ENCODE measurements at regions not wholly inside any gene's neighbourhood (a gene's known extent, or its start where the extent isn't known, plus 50 kb on each side); places are given as distances from the start of the nearest gene placed in this dataset.

GRCh38 chr10:34886906-34887642 is 72.0 kb upstream of the PARD3 start:
- DNase-seq (ENCODE audit: low read depth, low spot score) (no peak), ATAC-seq (no peak)
- no peaks in the 10 kb centered on the region for H3K4me1 ChIP-seq (ENCODE audit: control insufficient read depth, insufficient read depth, low read length)
- ChIA-PET CTCF (no interaction called here), POLR2A (no interaction called here)
- in situ Hi-C loops (cut with HindIII; ENCODE audit: low pct_unique_long_range_greater_than_20kb, low sequenced_read_pairs) (no loop called here), intact Hi-C loops (cut with micrococcal nuclease; ENCODE audit: unreplicated experiment) (no loop called here)
- no peak overlapping the region for H3K4me3 ChIP-seq (ENCODE audit: low read depth in 2 of 2, low read length in 2 of 2)
- TF ChIP-seq TCF7L2 (IDR thresholded peaks at IDR 0.05; ENCODE audit: low read depth, low read length) (no peak), SIN3A (IDR thresholded peaks at IDR 0.05; ENCODE audit: borderline replicate concordance, insufficient read depth, low read depth, low read length) (no peak), POLR2AphosphoS5 (IDR thresholded peaks at IDR 0.05; ENCODE audit: low read depth, low read length) (no peak)
- TF ChIP-seq, protein P1, sequence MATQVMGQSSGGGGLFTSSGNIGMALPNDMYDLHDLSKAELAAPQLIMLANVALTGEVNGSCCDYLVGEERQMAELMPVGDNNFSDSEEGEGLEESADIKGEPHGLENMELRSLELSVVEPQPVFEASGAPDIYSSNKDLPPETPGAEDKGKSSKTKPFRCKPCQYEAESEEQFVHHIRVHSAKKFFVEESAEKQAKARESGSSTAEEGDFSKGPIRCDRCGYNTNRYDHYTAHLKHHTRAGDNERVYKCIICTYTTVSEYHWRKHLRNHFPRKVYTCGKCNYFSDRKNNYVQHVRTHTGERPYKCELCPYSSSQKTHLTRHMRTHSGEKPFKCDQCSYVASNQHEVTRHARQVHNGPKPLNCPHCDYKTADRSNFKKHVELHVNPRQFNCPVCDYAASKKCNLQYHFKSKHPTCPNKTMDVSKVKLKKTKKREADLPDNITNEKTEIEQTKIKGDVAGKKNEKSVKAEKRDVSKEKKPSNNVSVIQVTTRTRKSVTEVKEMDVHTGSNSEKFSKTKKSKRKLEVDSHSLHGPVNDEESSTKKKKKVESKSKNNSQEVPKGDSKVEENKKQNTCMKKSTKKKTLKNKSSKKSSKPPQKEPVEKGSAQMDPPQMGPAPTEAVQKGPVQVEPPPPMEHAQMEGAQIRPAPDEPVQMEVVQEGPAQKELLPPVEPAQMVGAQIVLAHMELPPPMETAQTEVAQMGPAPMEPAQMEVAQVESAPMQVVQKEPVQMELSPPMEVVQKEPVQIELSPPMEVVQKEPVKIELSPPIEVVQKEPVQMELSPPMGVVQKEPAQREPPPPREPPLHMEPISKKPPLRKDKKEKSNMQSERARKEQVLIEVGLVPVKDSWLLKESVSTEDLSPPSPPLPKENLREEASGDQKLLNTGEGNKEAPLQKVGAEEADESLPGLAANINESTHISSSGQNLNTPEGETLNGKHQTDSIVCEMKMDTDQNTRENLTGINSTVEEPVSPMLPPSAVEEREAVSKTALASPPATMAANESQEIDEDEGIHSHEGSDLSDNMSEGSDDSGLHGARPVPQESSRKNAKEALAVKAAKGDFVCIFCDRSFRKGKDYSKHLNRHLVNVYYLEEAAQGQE (IDR thresholded peaks at IDR 0.05; ENCODE audit: insufficient read depth in 1 of 2, low read depth in 2 of 2, low read length in 1 of 2): no peak
- TF ChIP-seq, protein P2, sequence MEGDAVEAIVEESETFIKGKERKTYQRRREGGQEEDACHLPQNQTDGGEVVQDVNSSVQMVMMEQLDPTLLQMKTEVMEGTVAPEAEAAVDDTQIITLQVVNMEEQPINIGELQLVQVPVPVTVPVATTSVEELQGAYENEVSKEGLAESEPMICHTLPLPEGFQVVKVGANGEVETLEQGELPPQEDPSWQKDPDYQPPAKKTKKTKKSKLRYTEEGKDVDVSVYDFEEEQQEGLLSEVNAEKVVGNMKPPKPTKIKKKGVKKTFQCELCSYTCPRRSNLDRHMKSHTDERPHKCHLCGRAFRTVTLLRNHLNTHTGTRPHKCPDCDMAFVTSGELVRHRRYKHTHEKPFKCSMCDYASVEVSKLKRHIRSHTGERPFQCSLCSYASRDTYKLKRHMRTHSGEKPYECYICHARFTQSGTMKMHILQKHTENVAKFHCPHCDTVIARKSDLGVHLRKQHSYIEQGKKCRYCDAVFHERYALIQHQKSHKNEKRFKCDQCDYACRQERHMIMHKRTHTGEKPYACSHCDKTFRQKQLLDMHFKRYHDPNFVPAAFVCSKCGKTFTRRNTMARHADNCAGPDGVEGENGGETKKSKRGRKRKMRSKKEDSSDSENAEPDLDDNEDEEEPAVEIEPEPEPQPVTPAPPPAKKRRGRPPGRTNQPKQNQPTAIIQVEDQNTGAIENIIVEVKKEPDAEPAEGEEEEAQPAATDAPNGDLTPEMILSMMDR (IDR thresholded peaks at IDR 0.05): no peak
- H3K27me3 ChIP-seq (ENCODE audit: control insufficient read depth, insufficient read depth, low read length): no peaks in the 10 kb centered on the region
- H3K36me3 ChIP-seq (ENCODE audit: control insufficient read depth, insufficient read depth, low read length): no peaks in the 10 kb centered on the region
- no TSS peak for BruUV-seq (replicated peaks)
- H3K9me3 ChIP-seq (ENCODE audit: control insufficient read depth, insufficient read depth, low read depth, low read length): no peaks in the 10 kb centered on the region
- no peak overlapping the region for H3K27ac ChIP-seq (ENCODE audit: low read length)

GRCh38 chr10:34885898-34886297 is 70.8 kb upstream of the PARD3 start:
- no peaks in the 10 kb centered on the region for H3K4me1 ChIP-seq (ENCODE audit: control insufficient read depth, insufficient read depth, low read length)
- TF ChIP-seq TCF7L2 (IDR thresholded peaks at IDR 0.05; ENCODE audit: low read depth, low read length) (no peak), SIN3A (IDR thresholded peaks at IDR 0.05; ENCODE audit: borderline replicate concordance, insufficient read depth, low read depth, low read length) (no peak), POLR2AphosphoS5 (IDR thresholded peaks at IDR 0.05; ENCODE audit: low read depth, low read length) (no peak)
- TF ChIP-seq, protein P2 (IDR thresholded peaks at IDR 0.05): no peak
- TF ChIP-seq, protein P1 (IDR thresholded peaks at IDR 0.05; ENCODE audit: insufficient read depth in 1 of 2, low read depth in 2 of 2, low read length in 1 of 2): no peak
- in situ Hi-C loops (cut with HindIII; ENCODE audit: low pct_unique_long_range_greater_than_20kb, low sequenced_read_pairs): no loop called here
- ATAC-seq: no peak
- ChIA-PET CTCF (no interaction called here), POLR2A (no interaction called here)
- DNase-seq (ENCODE audit: low read depth, low spot score): no peak
- no TSS peak for BruUV-seq (replicated peaks)
- intact Hi-C loops (cut with micrococcal nuclease; ENCODE audit: unreplicated experiment): no loop called here
- H3K4me3 ChIP-seq (ENCODE audit: low read depth in 2 of 2, low read length in 2 of 2): no peak overlapping the region
- no peaks in the 10 kb centered on the region for H3K9me3 ChIP-seq (ENCODE audit: control insufficient read depth, insufficient read depth, low read depth, low read length)
- H3K27me3 ChIP-seq (ENCODE audit: control insufficient read depth, insufficient read depth, low read length): no peaks in the 10 kb centered on the region
- H3K27ac ChIP-seq (ENCODE audit: low read length): no peak overlapping the region
- no peaks in the 10 kb centered on the region for H3K36me3 ChIP-seq (ENCODE audit: control insufficient read depth, insufficient read depth, low read length)
